Gastrocnemius medialis (tissue), 4 donors: ENCODE measurements at regions not wholly inside any gene's neighbourhood (a gene's known extent, or its start where the extent isn't known, plus 50 kb on each side); places are given as distances from the start of the nearest gene placed in this dataset.

ENCODE experiments used
- CTCF ChIP-seq, 5 experiments: fragments of 450-650 bp in 3 of 5; fragments of 200-600 bp in 2 of 5; sonication (generic) in 2 of 5; IDR thresholded peaks in 4 of 5; conservative IDR thresholded peaks in 1 of 5; 1 replicate in 4 of 5; 2 replicates in 1 of 5; pipeline ENCODE4 v1.5.1; 2016 to 2019; ENCODE audit warnings: antibody characterized with exemption in 5 of 5, mild to moderate bottlenecking in 3 of 5, moderate library complexity in 3 of 5
- POLR2A ChIP-seq, 2 donors: fragments of 450-650 bp; IDR thresholded peaks; one replicate each; pipeline ENCODE4 v1.6.1; 2017; ENCODE audit warnings: antibody characterized with exemption in 2 of 2, mild to moderate bottlenecking in 2 of 2, moderate library complexity in 2 of 2

GRCh38 chr14:24712909-24713308, 78.9 kb upstream of the GZMB start:
- TF ChIP-seq CTCF (IDR thresholded peaks at IDR 0.05 in 4 of 5, conservative IDR thresholded peaks at IDR 0.05 in 1 of 5) (no peak), POLR2A (IDR thresholded peaks at IDR 0.05) (no peak)
